ENCODE measurements at regions not wholly inside any gene's neighbourhood (a gene's known extent, or its start where the extent isn't known, plus 50 kb on each side); places are given as distances from the start of the nearest gene placed in this dataset.
"Not testable (repeated sequence)": the region's sequence is repeated elsewhere in the genome, so short reads cannot be mapped to it uniquely, and the experiment has no call there.

DNA sequence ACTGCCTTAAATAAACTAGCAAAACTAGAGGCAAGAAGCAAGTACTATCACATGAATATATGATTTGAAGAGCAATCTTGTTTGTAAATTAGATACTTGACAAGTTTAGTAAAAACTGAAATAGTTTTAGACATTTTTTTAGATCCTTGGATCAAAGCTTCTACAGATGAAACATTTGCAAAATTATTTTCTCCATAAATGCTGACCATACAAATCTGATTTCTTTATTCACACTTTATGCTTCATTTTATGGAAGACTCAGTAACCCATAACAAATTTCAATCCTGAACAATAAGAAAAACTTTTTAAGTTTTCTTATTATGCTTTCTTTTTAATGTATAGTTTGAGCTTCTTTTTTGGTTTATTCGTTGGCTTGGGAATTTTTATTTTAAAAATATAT is 750.2 kb upstream of the SLITRK5 start:
- DNase-seq (ENCODE audit: extremely low read depth, low read depth) = no peak

DNA sequence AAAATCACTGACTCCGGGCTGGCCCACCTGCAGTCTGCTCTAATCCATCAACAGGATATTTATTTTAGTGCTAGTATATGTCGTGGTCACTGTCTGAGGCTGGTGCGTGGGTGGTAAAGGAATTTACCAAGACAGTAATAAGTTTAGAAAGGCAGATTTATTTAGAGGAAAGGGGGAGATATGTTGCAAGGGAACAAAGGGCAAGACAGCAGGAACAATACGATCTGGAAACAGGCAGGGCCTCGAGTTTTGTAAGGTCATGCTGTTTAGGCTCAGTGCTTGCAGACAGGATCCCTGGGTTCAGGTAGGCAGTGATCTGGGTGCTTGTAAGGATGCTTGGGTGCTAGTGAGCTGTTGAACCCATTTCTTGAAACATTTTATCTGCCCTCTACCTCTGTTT is 748.2 kb upstream of the SLITRK5 start:
- no peak for DNase-seq (ENCODE audit: extremely low read depth, low read depth)

DNA sequence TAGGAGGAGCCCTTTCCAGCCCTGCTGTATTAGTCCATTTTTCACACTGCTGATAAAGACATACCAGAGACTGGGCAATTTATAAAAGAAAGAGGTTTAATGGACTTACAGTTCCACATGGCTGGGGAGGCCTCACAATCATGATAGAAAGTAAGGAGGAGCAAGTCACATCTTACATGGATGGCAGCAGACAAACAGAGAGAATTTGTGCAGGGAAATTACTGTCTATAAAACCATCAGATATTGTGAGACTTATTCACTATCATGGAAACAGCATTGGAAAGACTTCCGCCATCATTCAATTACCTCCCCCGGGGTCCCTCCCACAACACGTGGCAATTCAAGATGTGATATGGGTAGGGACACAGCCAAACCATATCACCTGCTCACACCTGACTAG is 744.3 kb upstream of the SLITRK5 start:
- not testable (repeated sequence) for DNase-seq (ENCODE audit: extremely low read depth, low read depth)

DNA sequence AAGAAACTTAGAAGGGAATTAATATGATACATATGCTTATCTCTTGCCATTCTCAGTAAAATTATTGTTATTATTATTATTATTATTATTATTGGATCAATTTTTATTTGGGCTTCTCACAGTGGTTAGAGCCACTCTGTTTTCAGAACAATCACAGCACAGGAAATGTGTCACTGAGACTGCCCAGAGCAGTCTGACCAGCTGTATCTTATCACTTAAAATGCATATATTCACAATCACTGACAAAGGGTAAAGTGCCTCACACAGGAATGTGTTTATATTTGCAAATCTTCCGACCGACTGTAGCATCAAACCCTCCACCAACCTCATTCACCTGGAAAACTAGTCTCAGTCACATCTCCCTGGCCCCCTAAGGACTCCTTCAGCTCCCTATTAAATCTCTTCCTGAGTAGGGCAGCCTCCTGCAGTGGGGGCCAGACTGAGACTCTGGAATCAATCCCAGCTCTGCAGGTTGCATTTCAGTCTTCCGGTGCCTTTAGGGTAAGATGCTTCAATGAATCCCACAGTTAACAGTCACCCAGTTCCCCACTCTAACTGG is 738.3 kb upstream of the SLITRK5 start:
- DNase-seq (ENCODE audit: extremely low read depth, low read depth) = no peak

DNA sequence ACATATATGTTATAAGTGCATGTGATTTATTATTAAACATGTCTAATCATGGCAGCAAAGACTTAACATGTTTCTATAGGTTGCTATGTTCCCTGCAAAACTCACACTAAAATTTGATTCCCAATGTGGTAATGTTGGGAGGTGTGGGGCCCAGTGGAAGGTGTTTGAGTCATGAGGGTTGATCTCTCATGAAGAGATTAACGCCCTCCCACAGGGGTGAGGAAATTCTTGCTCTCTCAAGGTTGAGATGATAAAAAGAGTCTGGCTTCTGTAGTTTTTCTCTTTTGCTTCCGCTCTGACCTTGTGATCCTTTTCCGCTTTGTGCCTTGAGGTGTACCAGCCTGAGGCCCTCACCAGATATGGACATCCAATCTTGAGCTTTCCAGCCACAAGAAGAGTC is 737.5 kb upstream of the SLITRK5 start:
- no peak for DNase-seq (ENCODE audit: extremely low read depth, low read depth)

DNA sequence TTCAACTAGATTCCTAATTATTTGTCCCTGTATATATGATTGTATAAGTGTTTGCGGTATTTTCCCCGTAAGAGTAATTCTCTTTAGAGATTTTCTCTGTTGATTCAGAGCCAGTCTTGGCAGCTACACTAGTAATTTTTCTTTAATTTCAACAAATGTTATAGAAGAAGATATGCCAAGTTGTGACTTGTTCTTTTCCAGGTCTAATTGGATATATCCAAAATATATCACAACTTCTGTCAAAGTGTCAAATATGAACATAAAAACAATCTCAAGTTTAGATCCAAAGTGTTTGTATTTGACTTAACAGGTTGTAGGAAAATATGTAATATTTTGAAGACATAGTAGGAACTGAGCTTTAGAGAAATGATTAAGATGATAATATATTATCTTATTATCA is 733.9 kb upstream of the SLITRK5 start:
- DNase-seq (ENCODE audit: extremely low read depth, low read depth) = no peak

DNA sequence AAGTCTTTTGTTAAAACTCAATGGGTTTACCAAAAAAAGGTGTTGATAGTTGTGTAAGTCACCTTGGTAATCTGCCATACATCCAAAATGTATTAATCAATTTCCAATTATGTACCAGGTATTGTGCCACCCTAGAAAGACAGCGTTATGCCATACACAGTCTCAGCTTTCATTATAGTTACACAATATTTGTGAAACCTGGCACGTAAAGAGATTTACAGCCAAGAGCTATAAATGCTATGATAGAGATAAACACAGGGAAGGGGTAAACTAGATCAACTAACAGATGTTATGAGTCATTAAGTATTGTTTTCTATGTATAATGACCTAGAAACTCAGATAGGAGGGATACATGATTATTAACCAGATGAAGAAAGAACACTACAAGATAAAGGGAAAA is 725.6 kb upstream of the SLITRK5 start:
- DNase-seq (ENCODE audit: extremely low read depth, low read depth) = no peak

DNA sequence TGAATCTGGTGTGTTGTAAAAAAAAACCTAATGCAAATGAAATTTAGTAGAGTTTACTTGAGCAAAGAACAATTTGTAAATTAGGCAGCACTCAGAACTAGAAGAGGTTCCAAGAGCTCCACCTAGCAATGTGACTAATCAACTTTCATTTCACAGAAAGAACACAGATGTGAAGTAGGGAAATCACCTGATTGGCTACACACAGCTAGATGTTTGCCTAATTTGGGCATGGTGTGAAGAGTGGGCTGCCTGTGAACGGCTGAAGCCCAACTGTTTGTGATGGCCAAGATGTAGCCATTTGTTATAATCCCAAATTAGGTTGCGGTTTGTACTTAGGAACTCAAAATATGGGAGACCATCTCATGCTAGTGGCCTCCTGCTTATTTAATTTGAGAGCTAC is 724.4 kb upstream of the SLITRK5 start:
- DNase-seq (ENCODE audit: extremely low read depth, low read depth) = no peak

DNA sequence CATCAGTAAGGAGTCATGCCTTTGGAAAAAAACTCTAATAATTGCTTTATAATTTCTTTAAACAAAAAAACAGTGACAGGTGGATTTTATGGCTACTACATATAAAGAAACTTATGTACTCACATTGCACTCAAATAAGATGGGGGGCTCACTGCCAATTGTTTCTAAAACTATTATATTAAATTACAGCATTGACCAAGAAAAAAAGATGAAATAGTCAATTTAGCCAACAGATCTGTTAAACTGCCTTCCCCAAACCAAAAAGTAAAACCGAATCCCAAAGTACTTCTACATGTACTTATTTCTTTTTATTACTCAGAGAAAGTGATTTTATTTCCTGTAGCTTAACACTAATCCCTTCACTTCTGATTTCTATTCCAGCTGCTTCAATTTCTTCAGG is 716.8 kb upstream of the SLITRK5 start:
- DNase-seq (ENCODE audit: extremely low read depth, low read depth) = no peak

DNA sequence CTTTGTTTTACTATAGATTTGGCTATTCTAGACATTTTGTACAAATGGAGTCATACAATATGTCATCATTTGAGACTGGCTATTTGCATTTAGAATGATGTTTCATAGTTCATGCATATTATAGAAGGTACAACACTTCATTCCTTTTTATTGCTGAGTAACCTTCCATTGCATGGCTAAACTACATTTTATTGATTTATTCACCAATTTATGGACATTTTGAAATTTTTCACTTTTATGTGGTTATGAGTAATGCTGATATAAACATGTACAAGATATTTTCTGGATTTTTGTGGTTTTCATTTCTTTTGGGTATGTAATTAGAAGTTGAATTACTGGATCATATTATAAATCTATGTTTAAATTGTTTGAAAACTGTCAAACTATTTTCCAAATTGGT is 710.3 kb upstream of the SLITRK5 start:
- no peak for DNase-seq (ENCODE audit: extremely low read depth, low read depth)

DNA sequence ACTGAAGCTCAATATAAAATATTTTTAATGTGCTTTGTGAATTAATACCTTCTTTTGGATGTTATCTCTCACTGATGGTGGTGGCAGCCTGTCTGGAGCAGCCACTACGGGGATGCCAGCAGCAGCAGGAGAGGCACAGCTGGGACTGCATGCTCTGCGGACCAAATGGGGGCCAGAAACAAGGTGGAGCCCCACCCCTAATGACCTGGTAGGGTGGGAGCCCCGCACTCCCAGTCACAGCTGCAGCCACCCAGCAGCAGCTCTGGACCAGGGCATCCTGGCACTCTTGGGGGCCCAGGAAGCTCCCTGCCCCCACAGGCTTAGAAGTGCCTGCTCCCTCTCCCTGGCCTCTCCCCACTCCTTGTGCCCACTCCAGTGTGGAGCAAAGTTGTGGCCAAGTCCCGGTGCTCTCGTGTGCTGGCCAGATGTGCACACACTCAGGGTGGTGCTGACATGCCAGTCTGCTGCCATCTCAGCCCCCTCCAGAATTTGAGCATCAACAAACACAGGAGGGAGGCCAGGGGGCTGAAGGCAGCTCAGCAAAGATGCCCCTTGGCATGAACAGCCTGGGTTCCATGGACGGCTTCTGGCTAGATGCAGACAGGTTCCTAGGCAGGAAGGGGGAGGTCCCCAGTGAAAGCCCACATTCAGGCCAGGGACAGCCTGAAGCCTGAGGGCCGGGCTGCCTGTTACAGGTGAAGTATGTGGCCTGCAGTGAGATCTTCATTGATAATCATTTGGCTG is 696.7 kb upstream of the SLITRK5 start:
- no peak for DNase-seq (ENCODE audit: extremely low read depth, low read depth)

DNA sequence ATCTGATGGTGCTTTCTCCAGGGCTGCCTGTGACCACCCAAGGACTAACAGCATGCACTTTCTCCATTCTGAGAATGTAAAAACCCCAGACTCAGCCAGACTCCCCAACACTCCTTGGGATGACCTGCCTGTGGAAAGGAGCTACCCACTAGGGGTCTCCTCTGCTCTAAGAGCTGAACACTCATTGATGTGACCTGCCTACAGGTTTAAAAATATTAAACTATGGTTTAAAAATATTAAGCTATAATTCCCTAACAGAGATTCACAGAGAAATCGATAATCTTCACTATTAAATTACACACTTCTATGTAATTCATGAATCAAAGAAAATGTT is 696.2 kb upstream of the SLITRK5 start:
- no peak for DNase-seq (ENCODE audit: extremely low read depth, low read depth)

DNA sequence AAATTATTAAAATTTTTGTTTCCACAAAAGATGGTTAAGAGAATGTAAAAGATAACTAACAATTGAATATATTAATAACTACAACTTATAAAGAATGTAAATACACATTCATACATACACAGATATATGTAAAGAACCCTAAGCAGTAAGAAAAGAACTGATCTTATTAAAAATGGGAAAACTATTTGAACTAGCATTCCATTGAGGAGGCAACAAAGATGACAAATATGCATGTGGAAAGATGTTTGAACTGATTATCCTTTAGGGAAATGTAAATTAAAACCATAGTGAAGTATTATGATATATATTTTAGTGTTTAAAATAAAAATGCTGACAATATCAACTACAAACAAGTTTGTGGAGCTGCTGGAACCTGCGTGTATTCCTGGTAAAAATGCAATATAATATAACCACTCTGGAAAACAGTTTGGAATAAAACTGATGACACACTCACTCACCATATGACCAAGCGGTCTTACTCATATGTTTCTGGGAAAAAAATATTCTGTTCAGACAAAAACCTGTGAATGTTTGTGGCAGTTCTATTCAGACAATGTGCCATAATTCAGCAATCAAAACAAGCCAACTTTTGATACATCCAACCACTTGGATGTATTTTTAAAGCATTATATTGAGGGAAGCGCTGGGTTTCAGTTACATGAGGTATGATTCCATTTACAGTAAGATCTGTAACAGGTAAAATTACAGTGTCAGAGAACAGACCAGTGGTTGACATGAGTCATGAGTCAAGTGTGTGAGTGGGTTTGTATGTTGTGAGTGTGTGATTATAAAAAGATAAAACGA is 694.4 kb upstream of the SLITRK5 start:
- DNase-seq (ENCODE audit: extremely low read depth, low read depth) = no peak

DNA sequence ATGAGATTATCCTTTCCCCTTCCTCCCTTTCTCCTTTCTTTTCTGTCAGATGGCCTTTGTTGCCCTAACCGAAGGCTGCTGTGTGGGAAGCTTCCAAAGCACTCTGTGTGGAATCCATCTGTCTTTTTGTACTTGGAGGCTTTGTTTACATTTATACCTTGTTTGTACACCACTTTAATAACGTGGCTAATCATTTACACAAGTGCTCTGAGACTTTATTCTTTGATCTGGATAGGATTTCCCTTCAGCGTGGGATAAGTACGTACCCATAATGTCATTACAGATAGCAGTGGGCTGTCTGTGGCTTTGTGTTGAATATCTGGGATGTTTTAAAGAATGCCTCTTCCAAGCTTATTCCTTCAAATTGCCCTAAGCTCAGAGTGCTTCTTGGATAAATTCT is 684.7 kb upstream of the SLITRK5 start:
- DNase-seq (ENCODE audit: extremely low read depth, low read depth) = no peak

DNA sequence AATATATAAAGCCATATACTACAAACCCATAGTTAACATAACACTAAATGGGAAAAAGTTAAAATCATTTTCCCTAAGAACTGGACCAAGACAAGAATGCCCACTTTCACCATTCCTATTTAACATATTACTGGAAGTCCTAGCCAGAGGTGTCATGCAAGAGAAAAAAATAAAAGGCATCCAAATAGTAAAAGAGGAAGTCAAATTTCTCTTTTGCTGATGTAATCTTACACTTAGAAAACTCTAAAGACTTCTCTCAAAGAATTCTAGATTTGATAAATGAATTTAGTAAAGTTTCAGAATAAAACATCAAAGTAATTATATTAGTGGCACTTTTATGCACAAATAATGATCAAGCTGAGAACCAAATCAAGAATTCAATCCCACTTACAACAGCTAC is 678.9 kb upstream of the SLITRK5 start:
- DNase-seq (ENCODE audit: extremely low read depth, low read depth) = no peak

DNA sequence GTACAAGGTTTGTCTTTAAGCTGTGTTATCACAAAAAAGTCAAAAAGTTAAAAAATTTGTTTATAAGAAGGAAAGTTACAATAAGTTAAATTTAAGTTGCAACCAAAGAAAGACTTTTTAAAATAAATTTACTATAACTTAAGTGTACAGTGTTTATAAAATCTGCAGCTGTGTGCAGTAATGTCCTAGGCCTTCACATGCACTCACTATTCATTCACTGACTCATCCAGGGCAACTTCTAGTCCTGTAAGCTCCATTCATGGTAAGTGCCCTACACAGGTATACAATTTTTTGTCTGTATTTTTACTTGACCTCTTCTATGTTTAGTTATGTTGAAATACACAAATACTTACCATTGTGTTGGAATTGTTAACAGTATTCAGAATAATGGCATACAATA is 667.9 kb upstream of the SLITRK5 start:
- no peak for DNase-seq (ENCODE audit: extremely low read depth, low read depth)

DNA sequence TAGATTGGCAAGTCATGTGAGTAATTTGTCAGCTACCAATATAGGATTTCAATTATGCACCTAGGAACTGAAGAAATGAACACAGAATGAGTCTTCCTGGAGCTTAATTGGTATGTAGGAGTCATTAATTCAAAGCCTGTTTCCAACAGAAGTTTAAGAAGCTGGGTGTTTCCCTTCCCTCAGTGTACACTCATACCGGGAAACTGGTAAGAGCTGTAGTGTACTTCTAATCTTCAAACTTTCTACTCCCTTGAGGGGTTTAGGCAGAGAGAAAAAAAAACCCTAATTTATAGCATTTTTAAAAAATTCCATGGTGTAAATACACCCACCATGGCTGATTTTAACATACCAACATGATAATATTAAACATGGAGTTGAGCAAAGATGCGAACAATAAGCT is 665.7 kb upstream of the SLITRK5 start:
- no peak for DNase-seq (ENCODE audit: extremely low read depth, low read depth)

DNA sequence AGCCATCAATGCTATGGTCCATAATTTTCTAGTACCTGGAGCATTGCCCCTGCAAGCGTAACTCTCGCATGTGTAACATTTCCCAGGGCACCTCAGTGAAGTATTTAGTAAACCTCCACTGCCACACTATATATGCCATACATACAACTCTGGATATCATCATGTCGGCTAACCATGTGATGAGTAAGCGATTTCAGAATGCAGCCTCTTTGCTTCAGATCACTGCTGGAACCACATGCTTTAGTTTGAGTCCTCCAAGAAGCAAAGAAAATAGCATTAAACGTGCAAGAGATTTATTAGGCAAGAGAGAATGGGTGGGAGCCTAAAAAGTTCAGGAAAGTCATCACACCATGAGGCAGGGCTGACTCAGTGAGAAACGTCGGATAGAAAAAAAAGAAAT is 635.6 kb upstream of the SLITRK5 start:
- no peak for DNase-seq (ENCODE audit: extremely low read depth, low read depth)

DNA sequence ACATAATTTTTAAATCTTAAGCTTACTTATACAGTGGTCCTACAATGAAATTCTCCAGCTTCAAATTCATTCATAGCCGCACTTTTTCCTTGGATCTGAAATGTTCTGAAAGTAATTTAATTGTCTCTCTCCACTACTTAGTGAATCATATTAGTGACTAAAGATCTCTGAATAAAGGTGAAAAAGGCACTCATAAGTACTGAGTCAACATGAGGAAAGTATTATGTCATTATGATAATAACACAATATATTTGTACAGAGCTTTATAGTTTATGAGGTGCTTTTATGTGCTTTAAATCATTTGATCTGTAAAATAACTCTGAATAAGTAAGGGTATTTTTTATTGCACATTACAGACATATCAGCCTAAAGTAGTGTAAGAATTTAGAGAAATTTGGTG is 628.2 kb upstream of the SLITRK5 start:
- no peak for DNase-seq (ENCODE audit: extremely low read depth, low read depth)

DNA sequence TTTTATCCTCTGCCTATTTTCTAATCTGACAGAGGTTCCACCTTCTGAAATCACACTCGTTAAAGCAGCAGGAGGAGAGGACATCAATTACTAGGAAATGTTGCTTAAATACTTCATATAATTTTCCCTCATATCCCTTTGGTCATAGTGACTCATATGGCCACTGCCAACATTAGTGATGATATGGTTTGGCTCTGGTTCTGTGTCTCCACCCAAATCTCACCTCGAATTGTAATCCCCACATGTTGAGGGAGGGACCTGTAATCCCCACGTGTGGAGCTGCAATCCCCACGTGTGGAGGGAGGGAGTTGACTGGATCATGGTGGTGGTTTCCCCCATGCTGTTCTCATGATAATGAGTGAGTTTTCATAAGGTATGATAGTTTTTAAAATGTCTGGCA is 618.4 kb upstream of the SLITRK5 start:
- no peak for DNase-seq (ENCODE audit: extremely low read depth, low read depth)

DNA sequence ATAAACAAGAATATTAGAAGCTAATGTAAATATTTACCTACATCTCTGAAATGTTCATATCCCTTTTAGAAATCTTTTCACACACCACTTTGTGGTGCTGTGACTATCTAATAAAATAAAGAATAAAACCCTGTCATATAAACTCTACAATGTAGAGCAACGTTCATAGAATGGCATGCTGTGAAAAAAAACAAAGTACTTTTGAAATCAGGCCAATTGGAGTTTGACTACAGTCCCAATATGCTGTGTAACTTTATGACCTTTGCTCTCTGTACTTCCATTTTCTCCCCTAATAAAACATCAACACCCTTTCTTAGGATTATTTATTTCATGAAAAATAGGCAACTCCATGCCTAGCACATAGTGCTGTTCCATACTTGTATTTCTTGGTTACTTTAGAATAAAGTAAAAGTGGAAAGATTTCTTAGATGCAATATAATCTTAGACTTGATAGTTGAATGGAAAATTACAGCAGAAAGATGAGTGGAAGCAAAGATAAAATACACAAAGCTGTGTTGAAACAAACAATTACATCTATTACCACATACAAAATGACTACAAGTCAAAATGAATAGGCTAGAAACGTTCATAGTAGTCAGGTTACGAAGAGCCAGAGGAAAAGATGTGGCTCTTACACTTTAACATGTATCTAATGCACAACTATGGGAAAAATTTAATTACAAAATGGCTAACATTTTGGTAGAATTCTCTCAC is 613.2 kb upstream of the SLITRK5 start:
- DNase-seq (ENCODE audit: extremely low read depth, low read depth) = no peak

Measured in NCI-H460 (cell line).